GM13977 (cell line): ENCODE measurements at regions not wholly inside any gene's neighbourhood (a gene's known extent, or its start where the extent isn't known, plus 50 kb on each side); places are given as distances from the start of the nearest gene placed in this dataset.

Experiments used
- DNase-seq: peaks from one replicate; pipeline ENCODE4 v3.0.0; 2012; ENCODE audit warnings: low spot score
- in situ Hi-C: fragments of 300-500 bp; cut with MboI; formaldehyde crosslinking; loops from one replicate; pipeline ENCODE4 v1.12.0; 2022; ENCODE audit warnings: low sequenced_read_pairs, low pct_unique_long_range_greater_than_20kb, mixed read lengths, inconsistent platforms; ENCODE audit not compliant: unreplicated experiment
- TF ChIP-seq, protein P1 (sequence below): IDR thresholded peaks from 2 replicates; pipeline ENCODE4 v1.5.1; 2012; ENCODE audit warnings: mild to moderate bottlenecking, control low read depth; ENCODE audit not compliant: insufficient read depth; ENCODE audit errors: extremely low read depth, missing control alignments

DNA sequence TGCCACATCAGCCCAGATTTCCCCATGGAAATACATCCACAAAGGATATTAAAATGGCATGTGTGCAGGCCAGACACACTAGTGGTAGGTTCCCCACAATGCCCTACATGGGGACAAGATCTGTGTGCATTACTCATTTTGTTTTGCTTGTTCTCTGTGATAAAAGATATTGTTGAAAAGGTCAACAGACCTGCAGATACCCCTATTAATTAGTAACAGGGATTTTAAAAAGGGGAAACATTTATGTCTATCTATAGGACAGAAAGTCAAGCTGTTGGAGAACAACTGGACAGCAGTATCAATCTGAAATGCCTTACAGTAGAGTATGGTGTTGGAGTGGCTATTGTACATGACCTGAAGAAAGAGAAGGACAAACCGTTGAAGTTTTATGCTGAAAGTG is 596.0 kb upstream of the GRM7 start:
- in situ Hi-C loops = no loop called here
- TF ChIP-seq, protein P1, sequence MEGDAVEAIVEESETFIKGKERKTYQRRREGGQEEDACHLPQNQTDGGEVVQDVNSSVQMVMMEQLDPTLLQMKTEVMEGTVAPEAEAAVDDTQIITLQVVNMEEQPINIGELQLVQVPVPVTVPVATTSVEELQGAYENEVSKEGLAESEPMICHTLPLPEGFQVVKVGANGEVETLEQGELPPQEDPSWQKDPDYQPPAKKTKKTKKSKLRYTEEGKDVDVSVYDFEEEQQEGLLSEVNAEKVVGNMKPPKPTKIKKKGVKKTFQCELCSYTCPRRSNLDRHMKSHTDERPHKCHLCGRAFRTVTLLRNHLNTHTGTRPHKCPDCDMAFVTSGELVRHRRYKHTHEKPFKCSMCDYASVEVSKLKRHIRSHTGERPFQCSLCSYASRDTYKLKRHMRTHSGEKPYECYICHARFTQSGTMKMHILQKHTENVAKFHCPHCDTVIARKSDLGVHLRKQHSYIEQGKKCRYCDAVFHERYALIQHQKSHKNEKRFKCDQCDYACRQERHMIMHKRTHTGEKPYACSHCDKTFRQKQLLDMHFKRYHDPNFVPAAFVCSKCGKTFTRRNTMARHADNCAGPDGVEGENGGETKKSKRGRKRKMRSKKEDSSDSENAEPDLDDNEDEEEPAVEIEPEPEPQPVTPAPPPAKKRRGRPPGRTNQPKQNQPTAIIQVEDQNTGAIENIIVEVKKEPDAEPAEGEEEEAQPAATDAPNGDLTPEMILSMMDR = no peak
- no peak for DNase-seq

DNA sequence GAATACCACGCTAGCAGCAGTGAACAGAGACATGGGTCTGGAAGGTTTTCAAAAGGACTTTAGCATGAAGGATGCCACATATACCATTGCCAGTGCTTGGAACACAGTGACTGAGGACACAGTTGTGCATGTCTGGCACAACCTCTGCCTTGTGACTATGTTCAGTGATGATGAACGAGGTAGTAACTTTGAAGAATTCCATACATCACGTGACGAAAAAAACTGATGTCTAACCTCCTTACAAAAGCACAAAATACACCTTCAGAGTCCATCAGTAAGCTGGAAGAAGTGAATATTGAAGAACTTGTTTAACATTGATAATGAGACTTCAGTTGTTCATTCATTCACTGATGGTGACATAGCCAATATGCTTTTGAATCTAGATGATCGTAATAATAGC is 594.8 kb upstream of the GRM7 start:
- TF ChIP-seq, protein P1 = no peak

DNA sequence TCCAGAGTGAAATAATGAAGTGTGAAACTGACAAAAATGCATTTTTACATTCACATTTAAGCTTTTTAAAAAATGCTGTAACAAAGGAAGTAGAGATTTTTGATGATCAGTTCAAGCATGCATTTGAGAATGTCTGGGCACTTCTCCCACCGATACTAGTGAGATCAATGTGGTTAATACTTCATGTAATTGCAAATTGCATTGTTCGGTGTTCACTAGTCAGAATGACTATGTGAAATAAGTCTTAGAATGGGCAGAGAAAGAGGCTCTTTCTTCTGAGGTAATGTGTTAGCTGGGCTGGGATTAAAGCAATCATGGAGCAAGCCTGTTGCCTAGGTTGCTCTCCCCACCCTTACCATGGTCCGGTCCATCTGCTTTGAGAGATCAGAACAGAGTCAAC is 587.0 kb upstream of the GRM7 start:
- TF ChIP-seq, protein P1 = no peak
- in situ Hi-C loops = no loop called here
- no peak for DNase-seq

More for the DNA sequence above, 594.8 kb upstream of the GRM7 start:
- in situ Hi-C loops = no loop called here
- no peak for DNase-seq

DNA sequence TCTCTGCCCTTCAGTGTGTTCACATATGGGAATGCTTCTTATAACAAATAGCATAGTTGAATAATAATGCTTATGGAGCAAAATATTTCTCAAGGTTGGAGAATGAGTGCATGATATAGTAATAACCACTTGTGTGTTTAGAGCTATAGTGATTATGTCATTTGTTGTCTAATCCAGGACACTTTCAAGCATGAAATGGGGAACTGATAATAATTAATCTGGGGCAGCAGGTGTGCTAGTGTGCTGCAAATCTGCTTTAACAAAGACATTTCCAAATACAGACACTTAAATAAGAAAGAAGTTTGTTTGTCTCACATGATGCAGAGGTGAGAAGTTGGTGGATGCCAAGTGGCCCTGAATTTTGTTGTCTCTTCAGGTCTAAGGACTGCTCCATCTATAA is 579.3 kb upstream of the GRM7 start:
- in situ Hi-C loops = no loop called here

GRCh38 chr3:6282918-6283317 is 578.0 kb upstream of the GRM7 start:
- no peak for DNase-seq
- in situ Hi-C loops = no loop called here

More for the DNA sequence above, 579.3 kb upstream of the GRM7 start:
- TF ChIP-seq, protein P1 = no peak
- no peak for DNase-seq

DNA sequence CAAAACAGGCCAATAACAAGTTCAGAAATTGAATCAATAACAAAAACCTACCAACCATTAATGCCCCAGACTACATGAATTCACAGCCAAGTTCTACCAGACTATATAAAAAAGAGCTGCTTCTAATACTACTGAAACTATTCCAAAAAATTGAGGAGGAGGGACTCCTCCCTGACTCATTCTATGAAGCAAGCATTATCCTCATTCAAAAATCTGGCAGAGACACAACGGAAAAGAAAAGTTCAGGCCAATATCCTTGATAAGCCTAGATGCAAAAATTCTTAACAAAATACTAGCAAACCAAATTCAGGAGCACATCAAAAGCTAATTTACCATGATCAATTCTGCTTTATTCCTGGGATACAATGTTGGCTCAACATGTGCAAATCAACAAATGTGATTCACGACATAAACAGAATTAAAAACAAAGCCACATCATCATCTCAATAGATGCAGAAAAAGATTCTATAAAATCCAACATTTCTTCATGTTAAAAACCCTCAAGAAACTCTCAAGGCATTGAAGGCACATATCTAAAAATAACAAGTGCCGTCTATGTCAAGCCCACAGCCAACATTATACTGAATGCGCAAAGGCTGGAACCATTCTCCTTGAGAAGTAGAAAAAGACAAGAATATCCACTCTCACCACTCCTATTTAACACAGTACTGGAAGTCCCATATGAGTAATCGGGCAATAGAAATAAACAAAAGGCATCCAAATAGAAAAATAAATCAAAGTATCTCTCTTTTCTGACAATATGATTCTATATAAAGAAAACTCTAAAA is 573.6 kb upstream of the GRM7 start:
- no peak for DNase-seq
- TF ChIP-seq, protein P1 = no peak
- in situ Hi-C loops = no loop called here

More at GRCh38 chr3:6282918-6283317, 578.0 kb upstream of the GRM7 start:
- TF ChIP-seq, protein P1 = no peak
